GM21717 (cell line): ENCODE measurements at regions not wholly inside any gene's neighbourhood (a gene's known extent, or its start where the extent isn't known, plus 50 kb on each side); places are given as distances from the start of the nearest gene placed in this dataset.

Experiments
- ATAC-seq: cut with Tn5 transposase; IDR thresholded peaks from one replicate; pipeline ENCODE4 v1.9.1; 2021; ENCODE audit warnings: mild to moderate bottlenecking, moderate library complexity; ENCODE audit not compliant: unreplicated experiment

GRCh38 chr11:80586464-80586863, 1145.6 kb upstream of the TENM4 start:
- ATAC-seq: no peak

- no peak for ATAC-seq
Measured at GRCh38 chr11:80584661-80585060, 1143.8 kb upstream of the TENM4 start.

GRCh38 chr11:80569832-80570231, 1129.0 kb upstream of the TENM4 start:
- no peak for ATAC-seq

GRCh38 chr11:80565231-80565630, 1124.4 kb upstream of the TENM4 start:
- no peak for ATAC-seq

- no peak for ATAC-seq
Measured at GRCh38 chr11:80562523-80563125, 1121.8 kb upstream of the TENM4 start.

- ATAC-seq: no peak
Measured at GRCh38 chr11:80559942-80560341, 1119.1 kb upstream of the TENM4 start.

- no peak for ATAC-seq
Measured at GRCh38 chr11:80553565-80553964, 1112.7 kb upstream of the TENM4 start.

GRCh38 chr11:80542704-80543103, 1101.9 kb upstream of the TENM4 start:
- no peak for ATAC-seq

GRCh38 chr11:80538040-80538439, 1097.2 kb upstream of the TENM4 start:
- no peak for ATAC-seq

GRCh38 chr11:80533463-80533862, 1092.6 kb upstream of the TENM4 start:
- ATAC-seq: no peak

- ATAC-seq: no peak
Measured at GRCh38 chr11:80532633-80533232, 1091.9 kb upstream of the TENM4 start.

GRCh38 chr11:80529726-80530125, 1088.9 kb upstream of the TENM4 start:
- ATAC-seq: no peak

- no peak for ATAC-seq
Measured at GRCh38 chr11:80525663-80526405, 1085.0 kb upstream of the TENM4 start.

- no peak for ATAC-seq
Measured at GRCh38 chr11:80524349-80524748, 1083.5 kb upstream of the TENM4 start.

- ATAC-seq: no peak
Measured at GRCh38 chr11:80523057-80523456, 1082.2 kb upstream of the TENM4 start.

- no peak for ATAC-seq
Measured at GRCh38 chr11:80521592-80521991, 1080.8 kb upstream of the TENM4 start.

GRCh38 chr11:80520507-80520887, 1079.7 kb upstream of the TENM4 start:
- ATAC-seq: no peak

- ATAC-seq: no peak
Measured at GRCh38 chr11:80519596-80520506, 1079.0 kb upstream of the TENM4 start.

GRCh38 chr11:80517701-80518100, 1076.9 kb upstream of the TENM4 start:
- no peak for ATAC-seq

- ATAC-seq: peak; percentile 73
Measured at GRCh38 chr11:80515097-80515496, 1074.3 kb upstream of the TENM4 start.

GRCh38 chr11:80512491-80512890, 1071.7 kb upstream of the TENM4 start:
- ATAC-seq: no peak
